NOMO-1 treated with DMSO at 0.1 percent for 48 hours (cell line): ENCODE measurements at regions not wholly inside any gene's neighbourhood (a gene's known extent, or its start where the extent isn't known, plus 50 kb on each side); places are given as distances from the start of the nearest gene placed in this dataset.
"Not testable (repeated sequence)": the region's sequence is repeated elsewhere in the genome, so short reads cannot be mapped to it uniquely, and the experiment has no call there.

ENCODE experiments used
- DNase-seq: peaks from one replicate; lab custom pipeline; 2025; ENCODE audit not compliant: unreplicated experiment; lab: John Stamatoyannopoulos, UW

GRCh38 chr15:81901319-81901718, 144.5 kb downstream of the MEX3B start:
- DNase-seq, result no peak

GRCh38 chr15:81899730-81900129, 146.1 kb downstream of the MEX3B start:
- no peak for DNase-seq

DNA sequence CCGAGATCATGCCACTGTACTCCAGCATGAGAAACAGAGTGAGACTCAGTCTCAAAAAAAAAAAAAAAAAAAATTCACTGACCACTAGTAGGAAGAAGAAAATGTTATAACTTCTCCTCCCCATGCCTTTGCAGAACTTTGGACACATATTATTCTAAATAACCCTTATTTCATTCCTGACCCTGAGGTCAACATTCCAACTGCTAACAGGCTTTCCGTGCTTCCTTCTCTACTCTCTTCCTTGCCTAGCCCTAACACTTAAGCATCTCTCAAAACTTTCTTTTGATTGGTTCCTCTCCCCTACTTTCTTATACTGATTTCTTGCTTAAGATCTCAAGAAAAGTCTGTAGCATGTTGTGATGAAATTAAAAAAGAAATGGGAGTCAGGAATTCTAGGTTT, 146.8 kb downstream of the MEX3B start:
- no peak for DNase-seq

DNA sequence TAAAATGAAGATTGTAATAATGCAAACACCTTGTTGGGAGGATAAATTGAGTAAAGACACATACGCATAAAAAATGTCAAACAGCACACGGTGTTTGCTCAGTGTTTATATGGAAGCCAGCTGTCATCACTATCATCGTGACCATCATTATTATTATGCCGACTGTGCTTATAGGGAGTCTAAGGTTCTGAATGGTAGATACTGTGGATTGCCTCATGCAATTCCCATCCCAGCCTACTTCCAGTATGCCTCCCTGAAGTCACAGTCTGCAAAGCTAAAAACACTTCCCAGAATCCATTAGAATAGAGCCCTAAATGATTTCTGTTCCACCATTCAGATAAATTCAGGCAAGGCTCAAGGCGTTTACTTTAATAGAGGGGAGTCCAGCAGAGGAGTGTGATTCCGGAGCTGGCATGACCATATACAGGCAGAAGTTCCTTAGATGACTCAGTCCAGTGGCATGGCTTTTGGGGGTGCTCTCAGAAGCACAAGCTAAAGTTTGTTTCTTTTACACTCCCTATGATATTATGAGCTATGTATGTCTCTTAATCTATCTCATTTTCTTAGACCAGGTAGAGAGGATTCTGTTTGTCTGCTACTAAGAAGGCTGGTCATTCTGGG, 148.7 kb downstream of the MEX3B start:
- no peak for DNase-seq

- no peak for DNase-seq
Observed at GRCh38 chr15:81896356-81896755, 149.5 kb downstream of the MEX3B start.

GRCh38 chr15:81895723-81896122, 150.1 kb downstream of the MEX3B start:
- DNase-seq, result no peak

GRCh38 chr15:81894061-81894460, 151.8 kb downstream of the MEX3B start:
- no peak for DNase-seq

- DNase-seq, result no peak
Observed at GRCh38 chr15:81893182-81893835, 152.5 kb downstream of the MEX3B start.

DNA sequence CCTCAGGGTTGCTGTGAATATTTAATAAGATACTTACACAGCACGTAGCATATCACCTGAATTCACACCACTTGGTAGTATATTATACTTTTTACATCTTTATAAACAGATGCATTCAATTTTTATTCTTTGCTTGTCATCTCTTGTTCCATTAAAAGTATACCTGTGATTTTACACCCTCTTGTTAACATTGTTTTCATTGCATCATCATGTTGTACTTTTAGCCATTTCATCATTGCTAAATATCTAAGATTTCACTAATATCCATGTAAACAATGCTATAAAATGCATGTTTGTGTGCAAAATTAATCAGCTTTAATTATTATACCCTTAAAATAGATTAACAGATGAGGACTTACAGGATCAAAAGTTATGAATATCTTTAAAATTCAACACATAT, 155.3 kb downstream of the MEX3B start:
- DNase-seq, result no peak

GRCh38 chr15:81889485-81889881, 156.3 kb downstream of the MEX3B start:
- DNase-seq, result no peak

DNA sequence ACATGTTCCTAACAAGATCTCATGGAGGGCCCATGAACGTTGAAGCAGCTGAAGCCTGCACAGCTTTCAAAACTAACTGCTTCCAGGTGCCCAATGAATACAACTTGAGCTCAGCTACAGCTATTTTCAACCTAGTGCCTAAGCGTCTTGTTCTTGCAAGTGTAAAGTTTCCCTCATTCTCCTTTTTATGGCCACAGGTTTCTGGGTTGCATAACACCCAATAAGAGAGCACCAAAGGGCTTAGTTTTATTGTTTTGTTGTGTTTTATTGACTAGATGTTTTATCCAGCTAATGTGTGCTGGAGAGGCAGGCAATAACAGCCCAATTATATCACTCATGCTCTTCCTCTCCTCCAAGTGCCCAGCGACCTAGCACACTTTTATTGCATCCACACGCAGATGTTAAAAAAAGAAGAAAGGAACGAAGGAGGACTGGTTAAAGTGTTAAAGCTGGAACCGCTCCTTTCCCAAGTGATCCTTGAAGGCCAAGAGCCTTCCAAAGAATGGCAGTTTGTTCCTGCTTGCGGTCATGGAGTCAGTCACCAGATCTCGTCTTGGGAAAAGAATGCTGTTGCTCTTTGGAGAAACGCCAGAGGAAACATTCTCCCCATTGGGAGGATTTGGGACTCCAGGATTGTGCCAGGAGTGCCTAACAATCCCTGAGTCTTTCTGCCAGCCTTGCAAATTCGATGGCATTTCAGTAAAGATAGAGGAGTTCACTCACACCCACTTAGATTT, 156.9 kb downstream of the MEX3B start:
- DNase-seq, result no peak

DNA sequence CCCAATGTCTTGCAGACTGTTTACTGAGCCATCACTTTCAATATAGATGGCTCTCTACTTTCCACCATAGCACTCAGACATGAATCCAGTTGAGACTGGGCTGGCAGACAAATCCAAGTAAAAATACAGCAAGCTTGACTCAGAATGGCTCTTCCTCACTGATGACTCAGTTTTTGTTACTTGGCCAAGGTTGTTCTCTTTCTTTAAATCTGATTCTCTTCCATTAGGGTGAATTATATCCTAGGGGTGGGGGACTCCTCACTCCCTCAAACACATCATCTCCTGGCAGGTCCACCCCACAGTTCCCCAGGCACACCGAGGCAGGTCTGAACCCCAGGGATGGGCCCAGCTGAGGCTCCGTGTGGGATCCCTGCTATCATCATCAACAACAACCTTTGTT, 157.9 kb downstream of the MEX3B start:
- no peak for DNase-seq

DNA sequence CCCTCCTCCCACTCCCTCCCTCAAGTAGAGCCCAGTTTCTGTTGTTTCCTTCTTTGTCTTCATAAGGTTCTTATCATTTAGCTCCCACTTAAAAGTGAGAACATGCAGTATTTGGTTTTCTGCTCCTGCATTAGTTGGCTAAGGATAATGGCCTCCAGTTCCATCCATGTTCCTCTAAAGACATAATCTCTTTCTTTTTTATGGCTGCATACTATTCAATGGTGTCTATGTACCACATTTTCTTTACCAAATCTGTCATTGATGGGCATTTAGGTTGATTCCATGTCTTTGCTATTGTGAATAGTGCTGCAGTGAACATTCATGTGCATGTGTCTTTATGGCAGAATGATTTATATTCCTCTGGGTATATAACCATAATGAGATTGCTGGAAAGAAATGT, 158.6 kb downstream of the MEX3B start:
- not testable (repeated sequence) for DNase-seq

- no peak for DNase-seq
Observed at GRCh38 chr15:81886591-81886990, 159.2 kb downstream of the MEX3B start.

DNA sequence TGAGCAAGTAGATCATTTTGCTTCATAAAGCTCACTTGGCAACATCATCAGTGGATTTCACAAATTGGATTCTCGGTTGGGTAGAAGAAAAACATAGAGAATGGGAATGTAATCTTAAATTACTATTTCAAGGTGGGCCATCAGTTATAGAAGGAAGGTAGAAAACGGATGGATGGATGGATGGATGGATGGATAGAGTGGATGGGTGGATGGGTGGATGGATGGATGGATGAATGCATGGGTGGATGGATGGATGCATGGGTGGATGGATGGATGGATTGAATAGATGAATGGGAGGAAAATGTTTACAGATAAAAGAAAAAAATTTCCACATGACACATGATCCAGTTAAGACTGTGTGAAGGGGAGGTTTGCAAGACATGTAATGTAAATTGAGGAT, 159.7 kb downstream of the MEX3B start:
- DNase-seq, result no peak

DNA sequence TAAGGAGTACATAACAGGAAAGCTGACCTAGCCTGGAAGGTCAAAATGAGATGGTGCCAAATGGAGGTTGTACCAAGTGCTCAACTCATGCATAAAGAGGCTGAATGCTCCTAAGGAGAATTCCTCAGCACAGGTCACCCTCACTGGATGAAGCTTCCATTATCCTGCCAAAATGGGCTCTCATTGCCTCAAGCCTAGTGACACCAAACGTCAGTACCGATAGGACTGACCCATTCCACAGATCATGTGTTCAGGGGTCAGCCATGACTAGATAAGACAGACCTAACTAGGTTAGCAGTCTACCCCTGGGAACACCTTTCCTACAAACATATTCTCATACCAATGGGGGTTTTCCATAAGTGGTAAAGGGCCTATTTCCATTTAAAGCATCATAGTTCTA, 160.7 kb downstream of the MEX3B start:
- no peak for DNase-seq

GRCh38 chr15:81882504-81882903, 163.3 kb downstream of the MEX3B start:
- no peak for DNase-seq

GRCh38 chr15:81880833-81881232, 165.0 kb downstream of the MEX3B start:
- no peak for DNase-seq

DNA sequence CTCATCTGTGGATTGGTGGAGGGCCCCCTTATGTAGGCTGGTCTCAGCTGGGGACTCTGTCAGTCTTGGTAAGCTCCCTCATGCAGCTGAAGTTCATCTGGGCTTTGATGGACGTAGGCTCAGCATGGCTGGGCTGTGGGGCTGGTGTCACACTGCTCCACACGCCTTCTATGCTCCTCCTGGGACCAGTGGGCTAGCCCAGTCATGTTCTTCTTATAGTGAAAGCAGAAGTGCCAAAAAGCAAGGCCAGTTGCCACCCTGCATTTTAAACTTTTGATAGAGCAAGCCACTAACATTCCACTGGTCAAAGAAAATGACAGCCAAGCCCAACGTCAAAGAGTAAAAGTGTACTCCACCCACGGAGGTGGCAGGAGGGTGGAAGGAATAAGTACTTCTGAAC, 165.5 kb downstream of the MEX3B start:
- DNase-seq, result peak; percentile 1

GRCh38 chr15:81875717-81876116, 170.1 kb downstream of the MEX3B start:
- not testable (repeated sequence) for DNase-seq

GRCh38 chr15:81870746-81871106, 175.1 kb downstream of the MEX3B start:
- DNase-seq, result not testable (repeated sequence)

DNA sequence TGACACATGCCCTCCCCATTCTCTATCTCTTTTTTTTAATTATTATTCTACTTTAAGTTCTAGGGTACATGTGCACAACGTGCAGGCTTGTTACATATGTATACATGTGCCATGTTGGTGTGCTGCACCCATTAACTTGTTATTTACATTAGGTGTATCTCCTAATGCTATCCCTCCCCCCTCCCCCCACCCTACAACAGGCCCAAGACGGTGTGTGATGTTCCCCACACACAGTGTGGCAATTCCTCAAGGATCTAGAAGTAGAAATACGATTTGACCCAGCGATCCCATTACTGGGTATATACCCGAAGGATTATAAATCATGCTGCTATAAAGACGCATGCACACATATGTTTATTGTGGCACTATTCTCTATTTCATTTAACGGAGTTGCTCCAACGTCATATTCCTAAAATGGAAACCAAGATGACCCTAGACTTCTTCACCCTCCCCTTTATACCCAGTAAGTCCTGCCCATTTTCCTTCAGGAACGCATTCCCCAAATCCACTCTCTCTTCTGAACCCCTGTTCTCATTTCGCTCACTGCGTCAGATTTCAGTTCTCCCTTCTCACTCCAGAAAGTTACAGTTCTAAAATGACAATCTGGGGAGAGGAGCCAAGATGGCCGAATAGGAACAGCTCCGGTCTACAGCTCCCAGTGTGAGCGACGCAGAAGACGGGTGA, 175.6 kb downstream of the MEX3B start:
- not testable (repeated sequence) for DNase-seq
